GM23338 (cell line): ENCODE measurements at regions not wholly inside any gene's neighbourhood (a gene's known extent, or its start where the extent isn't known, plus 50 kb on each side); places are given as distances from the start of the nearest gene placed in this dataset.

Experiments
- CREB1 ChIP-seq: fragments of 250-450 bp; sonication (Bioruptor Pico); IDR thresholded peaks from 2 replicates; pipeline ENCODE4 v1.5.0; 2020; ENCODE audit warnings: low read depth, mild to moderate bottlenecking, moderate library complexity
- CTCF ChIP-seq, 2 experiments: fragments of 200-600 bp in 1 of 2; sonication (generic) in 1 of 2; conservative IDR thresholded peaks; 2 replicates each; pipeline versions ENCODE4 v1.5.1 to v1.6.1; 2016 to 2017; ENCODE audit warnings: antibody characterized with exemption in 2 of 2, low read depth in 2 of 2, mild to moderate bottlenecking in 2 of 2, moderate library complexity in 1 of 2
- EZH2 ChIP-seq: fragments of 200-600 bp; sonication (generic); IDR thresholded peaks from one replicate; pipeline ENCODE4 v1.8.0; 2017; ENCODE audit warnings: antibody characterized with exemption, mild to moderate bottlenecking, low read depth; ENCODE audit not compliant: unreplicated experiment
- EZH2phosphoT487 ChIP-seq: fragments of 200-600 bp; sonication (generic); IDR thresholded peaks from one replicate; pipeline ENCODE4 v1.8.1; 2018; ENCODE audit warnings: antibody characterized with exemption; ENCODE audit not compliant: unreplicated experiment
- POLR2AphosphoS5 ChIP-seq: IDR thresholded peaks from 2 replicates; pipeline ENCODE4 v1.6.1; 2016; ENCODE audit warnings: antibody characterized with exemption, low read depth
- REST ChIP-seq: IDR thresholded peaks from one replicate; pipeline ENCODE4 v1.6.1; 2018; ENCODE audit warnings: antibody characterized with exemption; ENCODE audit not compliant: unreplicated experiment
- ZNF114 ChIP-seq: fragments of 250-450 bp; sonication (Bioruptor Pico); IDR thresholded peaks from 2 replicates; pipeline ENCODE4 v1.5.0; 2020; ENCODE audit warnings: mild to moderate bottlenecking, moderate library complexity

- TF ChIP-seq EZH2 (no peak), ZNF114 (no peak), CTCF (conservative IDR thresholded peaks at IDR 0.05; ENCODE audit: low read depth in 2 of 2) (no peak), POLR2AphosphoS5 (no peak), CREB1 (CRISPR knock-in tag) (no peak), EZH2phosphoT487 (no peak), REST (no peak)
These were observed 373.1 kb downstream of the VPS13C start for GRCh38 chr15:61687124-61687523.
